GM21528 (cell line): ENCODE measurements at regions not wholly inside any gene's neighbourhood (a gene's known extent, or its start where the extent isn't known, plus 50 kb on each side); places are given as distances from the start of the nearest gene placed in this dataset.

Experiments used
- ATAC-seq: cut with Tn5 transposase; IDR thresholded peaks from one replicate; pipeline ENCODE4 v1.9.1; 2021; ENCODE audit warnings: mild to moderate bottlenecking, moderate library complexity; ENCODE audit not compliant: unreplicated experiment, low FRiP score

GRCh38 chr1:212219679-212220463 lies 65.3 kb upstream of the PPP2R5A start:
- ATAC-seq: no peak

DNA sequence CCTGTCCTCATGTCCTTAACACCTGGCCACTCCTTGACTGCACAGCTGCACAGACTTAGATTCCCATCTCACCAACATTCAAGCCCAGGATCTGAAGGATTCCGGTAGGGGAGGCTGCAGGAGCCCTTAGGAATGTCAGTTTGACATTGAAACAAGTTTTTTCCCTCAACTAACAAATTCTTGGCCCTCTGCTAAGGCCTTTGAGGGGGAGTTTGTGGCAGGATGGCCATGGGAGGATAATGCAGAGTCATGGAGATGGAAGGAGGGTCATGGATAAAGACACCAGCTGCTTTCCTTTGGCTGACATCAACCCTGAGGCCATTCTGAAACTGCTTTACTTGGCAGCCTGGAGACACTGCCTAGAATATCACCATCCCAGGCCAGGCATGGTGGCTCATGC lies 63.4 kb upstream of the PPP2R5A start:
- no peak for ATAC-seq

- ATAC-seq: no peak
Observed at GRCh38 chr1:212224102-212224501, 61.1 kb upstream of the PPP2R5A start.

- no peak for ATAC-seq
Observed at GRCh38 chr1:212225416-212225815, 59.8 kb upstream of the PPP2R5A start.

DNA sequence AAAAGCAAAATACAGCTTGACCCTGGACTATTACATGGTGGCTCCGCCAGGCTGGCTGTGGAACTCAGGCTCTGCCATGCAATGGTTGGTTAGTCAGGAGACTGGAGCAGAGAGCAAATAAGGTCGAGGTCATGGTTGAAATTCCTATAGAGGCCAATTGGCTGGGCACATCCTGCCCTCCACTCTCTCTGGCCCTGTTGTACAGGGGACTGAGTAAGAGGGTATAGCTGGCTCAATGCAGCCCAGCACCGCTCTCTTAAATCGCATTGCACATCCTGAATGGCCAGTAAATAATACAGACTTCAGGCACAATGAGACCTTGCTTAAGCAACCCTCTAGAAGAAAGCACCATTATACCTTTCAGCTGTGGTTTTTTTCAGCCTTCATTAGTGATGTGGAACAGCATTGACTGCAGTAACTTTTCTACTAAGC lies 59.3 kb upstream of the PPP2R5A start:
- no peak for ATAC-seq

GRCh38 chr1:212226467-212226866 lies 58.7 kb upstream of the PPP2R5A start:
- no peak for ATAC-seq

DNA sequence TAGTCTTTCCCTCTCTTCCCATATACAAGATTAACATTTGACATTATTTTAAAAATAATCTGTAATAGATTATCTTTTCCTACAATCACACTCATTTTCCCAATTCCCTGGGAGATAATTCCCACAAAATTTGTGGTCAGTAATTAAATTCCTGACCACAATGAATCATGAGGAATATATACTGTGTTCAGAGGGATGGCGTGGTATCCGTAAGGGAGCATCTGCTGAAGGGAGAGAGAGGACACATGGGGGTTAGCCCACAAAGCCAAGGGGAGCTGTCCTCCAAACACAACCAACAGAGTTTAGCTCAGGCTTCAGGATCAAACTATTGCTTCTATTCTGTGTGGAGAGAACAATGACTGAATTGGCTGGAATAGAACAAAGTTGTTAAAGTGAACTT lies 57.1 kb upstream of the PPP2R5A start:
- ATAC-seq: no peak

DNA sequence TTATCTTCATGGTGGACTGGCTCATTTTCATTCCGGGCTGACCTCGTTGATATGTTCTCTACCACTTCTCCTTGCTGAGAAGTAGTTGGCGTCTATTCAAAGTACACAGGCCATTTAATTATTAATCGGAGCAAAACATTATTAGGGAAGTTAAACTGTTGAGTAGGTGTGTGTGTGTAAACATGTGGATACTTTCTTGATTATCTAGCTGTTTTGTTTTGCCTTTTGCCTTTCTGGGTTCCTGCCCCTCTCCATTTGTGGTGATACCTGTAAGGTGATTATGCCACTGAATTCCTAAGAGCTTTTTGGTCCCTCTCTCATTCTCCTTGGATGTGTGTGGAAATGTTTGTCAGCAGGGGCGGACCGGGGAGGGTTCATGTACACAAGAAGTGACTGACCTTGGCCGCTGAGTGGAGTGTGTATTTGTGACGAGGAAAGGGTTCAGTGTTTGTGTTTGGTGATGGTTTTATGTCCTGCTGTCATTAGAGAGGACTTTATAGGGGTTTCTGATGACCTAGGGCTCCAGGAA lies 56.6 kb upstream of the PPP2R5A start:
- no peak for ATAC-seq

- no peak for ATAC-seq
Observed at GRCh38 chr1:212229654-212230053, 55.6 kb upstream of the PPP2R5A start.

DNA sequence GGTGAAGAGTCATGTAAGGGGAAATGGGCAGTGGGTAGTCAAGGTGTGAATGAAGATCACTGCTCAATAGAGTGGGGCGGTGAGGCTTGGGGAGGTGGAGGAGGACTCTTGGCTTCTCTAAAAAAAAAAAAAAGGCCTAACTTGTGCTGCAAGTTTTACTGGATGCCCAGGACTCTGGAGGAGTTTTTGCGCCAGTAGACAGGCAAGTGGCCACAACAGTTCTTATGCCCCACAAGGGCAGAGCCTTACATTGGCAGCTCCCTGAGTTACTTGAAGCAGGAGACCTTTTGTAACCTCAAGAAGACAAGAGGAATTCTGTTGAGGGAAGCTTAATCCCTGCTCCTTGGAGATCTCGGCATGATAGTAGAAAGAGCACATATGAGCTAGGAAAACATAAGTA lies 54.9 kb upstream of the PPP2R5A start:
- ATAC-seq: no peak

DNA sequence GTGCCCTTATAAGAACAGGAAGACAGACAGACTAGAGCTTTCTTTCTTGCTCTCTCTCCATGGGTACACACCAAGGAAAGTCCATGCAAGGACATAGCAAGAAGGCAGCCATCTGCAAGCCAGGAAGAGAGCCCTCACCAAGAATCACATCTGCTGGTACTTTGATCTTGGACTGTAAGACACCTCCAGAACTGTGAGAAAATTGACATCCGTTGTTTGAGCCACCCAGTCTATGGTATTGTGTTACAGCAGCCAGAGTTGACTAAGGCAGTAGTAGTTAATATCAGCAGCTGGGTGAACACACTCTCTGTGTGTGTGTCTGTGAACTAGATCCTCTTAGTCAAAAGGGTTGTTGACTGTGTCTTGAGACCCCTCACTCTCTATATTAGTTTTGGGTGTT lies 53.8 kb upstream of the PPP2R5A start:
- ATAC-seq: no peak

GRCh38 chr1:212232090-212232489 lies 53.1 kb upstream of the PPP2R5A start:
- no peak for ATAC-seq

GRCh38 chr1:212233321-212233720 lies 51.9 kb upstream of the PPP2R5A start:
- no peak for ATAC-seq

GRCh38 chr1:212234431-212235395 lies 50.5 kb upstream of the PPP2R5A start:
- no peak for ATAC-seq
